ENCODE measurements at regions not wholly inside any gene's neighbourhood (a gene's known extent, or its start where the extent isn't known, plus 50 kb on each side); places are given as distances from the start of the nearest gene placed in this dataset.
"Not testable (repeated sequence)": the region's sequence is repeated elsewhere in the genome, so short reads cannot be mapped to it uniquely, and the experiment has no call there.

DNA sequence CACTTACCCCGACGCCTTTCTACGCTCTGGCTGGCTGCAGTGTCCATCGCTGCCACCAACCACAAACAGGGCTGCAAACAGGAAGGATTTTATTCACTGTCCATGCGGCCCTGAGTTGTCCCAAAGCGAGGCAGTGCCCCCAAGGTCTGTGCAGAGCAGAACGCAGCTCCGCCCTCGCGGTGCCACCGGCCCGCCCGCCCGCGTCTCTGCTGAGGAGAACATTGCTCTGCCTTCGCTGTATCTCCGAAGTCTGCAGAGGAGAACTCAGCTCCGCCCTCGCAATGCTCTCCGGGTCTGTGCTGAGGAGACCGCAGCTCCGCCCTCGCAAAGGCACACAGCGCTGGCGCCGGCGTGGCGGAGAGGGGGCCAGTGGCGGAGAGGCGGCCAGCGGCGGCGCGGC, 645.1 kb downstream of the FAM72C start:
- not testable (repeated sequence) for ATAC-seq

DNA sequence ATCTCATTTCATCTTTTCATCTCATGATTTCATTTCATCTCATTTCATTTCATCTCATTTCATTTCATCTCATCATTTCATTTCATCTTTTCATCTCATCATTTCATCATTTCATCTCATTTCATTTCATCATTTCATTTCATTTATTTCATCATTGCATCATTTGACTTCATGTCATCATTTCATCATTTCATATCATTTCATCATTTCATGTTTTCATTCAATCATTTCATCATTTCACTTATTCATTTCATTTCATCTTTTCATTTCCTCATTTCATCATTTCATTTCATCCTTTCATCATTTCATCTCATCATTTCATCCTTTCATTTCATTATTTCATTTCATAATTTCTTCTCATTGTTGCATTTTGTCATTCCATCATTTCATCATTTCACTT, 660.6 kb downstream of the FAM72C start:
- not testable (repeated sequence) for ATAC-seq; DNase-seq; H3K27me3 Mint-ChIP-seq (ENCODE audit: low read depth); H3K4me1 Mint-ChIP-seq (ENCODE audit: low read depth); H3K4me3 Mint-ChIP-seq; H3K36me3 Mint-ChIP-seq (ENCODE audit: insufficient read depth)
- H3K9me3 Mint-ChIP-seq: peaks cover 10% of the 10 kb centered on the region

More for the DNA sequence above, 645.1 kb downstream of the FAM72C start:
- not testable (repeated sequence) for H3K4me3 Mint-ChIP-seq; H3K4me1 Mint-ChIP-seq (ENCODE audit: low read depth); H3K36me3 Mint-ChIP-seq (ENCODE audit: insufficient read depth); H3K27me3 Mint-ChIP-seq (ENCODE audit: low read depth); H3K9me3 Mint-ChIP-seq
- peak; percentile 0 for DNase-seq
